Caco-2 (cell line): ENCODE measurements at regions not wholly inside any gene's neighbourhood (a gene's known extent, or its start where the extent isn't known, plus 50 kb on each side); places are given as distances from the start of the nearest gene placed in this dataset.

ENCODE experiments used
- BruUV-seq: library from RNA; stranded (reverse); fragments of 400-500 nt; replicated peaks from 2 replicates; lab custom pipeline; 2021; lab: Mats Ljungman, UMichigan
- CTCF ChIA-PET: fragments of 300-600 bp; sonication (Branson Sonifier 250); formaldehyde crosslinking; loops from one replicate; lab custom pipeline; 2022; ENCODE audit warnings: antibody characterized with exemption; lab: Charles Lee
- POLR2A ChIA-PET: fragments of 300-600 bp; sonication (Branson Sonifier 250); formaldehyde crosslinking; loops from one replicate; lab custom pipeline; 2022; ENCODE audit warnings: antibody characterized with exemption; lab: Charles Lee
- DNase-seq, 2 experiments: peaks; one replicate each; pipeline versions ENCODE4 v3.0.0 to v3.0.0-alpha.2; 2020 to 2022
- H3K27me3 ChIP-seq: replicated peaks from 2 replicates; pipeline ENCODE4 v1.6.0; 2011; ENCODE audit warnings: low read length; ENCODE audit not compliant: control insufficient read depth, insufficient read depth
- H3K36me3 ChIP-seq: 2 replicates; pipeline ENCODE4 v1.5.1; 2011; ENCODE audit warnings: low read length; ENCODE audit not compliant: control insufficient read depth, insufficient read depth
- H3K4me1 ChIP-seq: fragments of 250-450 bp; sonication (Bioruptor Pico); 2 replicates; pipeline ENCODE4 v1.5.1; 2020; ENCODE audit warnings: mild to moderate bottlenecking
- H3K4me3 ChIP-seq: 2 replicates; pipeline ENCODE4 v1.5.1; 2011; ENCODE audit warnings: low read depth, mild to moderate bottlenecking, control low read depth, low read length
- H3K9me3 ChIP-seq: fragments of 250-450 bp; sonication (Bioruptor Pico); 2 replicates; pipeline ENCODE4 v1.5.1; 2020; ENCODE audit warnings: mild to moderate bottlenecking, moderate library complexity
- H3K27ac Mint-ChIP-seq: one replicate; pipeline ENCODE4 v1.8.0; 2022; ENCODE audit warnings: mixed read lengths; ENCODE audit not compliant: unreplicated experiment
- H3K27me3 Mint-ChIP-seq: one replicate; pipeline ENCODE4 v1.8.0; 2022; ENCODE audit warnings: mixed read lengths; ENCODE audit not compliant: insufficient read depth, unreplicated experiment
- H3K36me3 Mint-ChIP-seq: one replicate; pipeline ENCODE4 v1.8.0; 2022; ENCODE audit warnings: mild to moderate bottlenecking, mixed read lengths; ENCODE audit not compliant: insufficient read depth, unreplicated experiment
- H3K4me1 Mint-ChIP-seq: one replicate; pipeline ENCODE4 v1.8.0; 2022; ENCODE audit warnings: low read depth, mixed read lengths; ENCODE audit not compliant: unreplicated experiment
- H3K4me3 Mint-ChIP-seq: one replicate; pipeline ENCODE4 v1.8.0; 2022; ENCODE audit warnings: mild to moderate bottlenecking, moderate library complexity, mixed read lengths; ENCODE audit not compliant: unreplicated experiment
- H3K9me3 Mint-ChIP-seq: one replicate; pipeline ENCODE4 v1.8.0; 2022; ENCODE audit warnings: mixed read lengths; ENCODE audit not compliant: unreplicated experiment
- CTCF ChIP-seq, 2 experiments: fragments of 200-600 bp in 1 of 2; IDR thresholded peaks; 1 replicate in 1 of 2; 2 replicates in 1 of 2; pipeline versions ENCODE4 v1.5.1 to v1.8.0; 2011 to 2022; ENCODE audit warnings: antibody characterized with exemption in 1 of 2, control low read depth in 1 of 2, inconsistent platforms in 1 of 2, low read depth in 1 of 2, low read length in 1 of 2, mild to moderate bottlenecking in 1 of 2, moderate library complexity in 1 of 2; ENCODE audit not compliant: insufficient read depth in 1 of 2, severe bottlenecking in 1 of 2, unreplicated experiment in 1 of 2
- intact Hi-C: fragments of 100-400 bp; cut with micrococcal nuclease; formaldehyde crosslinking; loops from one replicate; pipeline ENCODE4 v1.10.0; 2022; ENCODE audit not compliant: unreplicated experiment

DNA sequence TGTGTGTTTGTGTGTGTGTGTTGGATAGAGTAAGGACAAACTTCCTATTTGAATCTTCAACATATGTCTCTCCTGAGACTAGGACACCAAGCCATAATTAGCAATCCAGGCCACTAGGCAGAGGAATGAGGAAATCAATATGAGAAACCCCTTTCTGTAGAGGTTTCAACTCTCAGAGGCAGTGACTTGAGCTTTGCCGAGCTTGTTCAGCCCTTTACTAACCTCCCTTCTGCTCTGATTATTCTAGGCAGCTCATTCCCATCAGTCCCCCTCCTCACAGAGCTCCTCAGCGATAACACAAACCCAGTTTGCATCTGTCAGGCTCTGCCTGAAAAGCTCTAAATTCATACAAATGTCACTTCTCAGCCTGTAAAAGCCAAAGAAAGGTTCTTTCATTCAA, 1030.3 kb downstream of the CDH8 start:
- Mint-ChIP-seq H3K27ac (no peak overlapping the region), H3K36me3 (no peaks in the 10 kb centered on the region), H3K4me1 (no peaks in the 10 kb centered on the region), H3K9me3 (no peaks in the 10 kb centered on the region), H3K4me3 (no peak overlapping the region), H3K27me3 (peaks cover 8% of the 10 kb centered on the region)
- Histone ChIP-seq H3K27me3 (no peaks in the 10 kb centered on the region), H3K4me3 (no peak overlapping the region), H3K9me3 (no peaks in the 10 kb centered on the region), H3K36me3 (no peaks in the 10 kb centered on the region), H3K4me1 (no peaks in the 10 kb centered on the region)
- BruUV-seq = no TSS peak
- DNase-seq = no peak
- ChIA-PET POLR2A (no interaction called here), CTCF (no interaction called here)
- intact Hi-C loops = no loop called here
- no peak for TF ChIP-seq CTCF (IDR thresholded peaks at IDR 0.05; ENCODE audit: insufficient read depth in 1 of 2, low read depth in 1 of 2, low read length in 1 of 2, severe bottlenecking in 1 of 2, unreplicated experiment in 1 of 2)

DNA sequence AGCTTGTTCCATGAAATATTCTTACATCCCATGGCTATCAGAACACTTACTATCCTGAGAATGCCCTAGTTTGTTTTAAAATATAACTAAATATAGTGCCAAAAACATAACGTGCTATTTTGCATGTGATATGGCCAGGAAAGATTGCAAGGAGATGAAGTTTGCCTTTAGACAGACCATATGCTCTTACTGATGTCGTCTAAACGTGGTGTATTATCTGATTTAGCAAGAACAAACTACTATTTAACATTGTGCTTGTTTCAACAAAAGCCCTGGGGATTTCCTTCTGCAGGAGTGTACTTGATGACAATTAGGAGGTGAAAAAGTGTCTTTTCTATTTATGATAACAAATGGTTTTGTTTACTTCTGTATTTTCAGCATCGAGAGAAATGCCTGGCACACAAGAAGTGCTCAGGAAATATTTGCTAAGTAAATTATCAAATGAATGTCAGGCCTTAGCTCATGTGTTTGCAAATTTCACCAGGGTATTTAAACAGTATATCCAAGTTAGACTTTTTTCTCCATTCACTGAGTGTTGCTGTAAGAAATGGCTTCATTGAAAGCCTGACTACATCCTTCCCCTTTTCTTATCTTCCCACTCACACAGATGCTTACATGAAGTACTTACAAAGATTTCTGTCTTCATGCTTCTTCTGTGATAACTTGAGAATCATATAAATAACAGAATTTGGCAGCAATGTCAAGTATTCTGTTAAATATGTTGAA, 1033.6 kb downstream of the CDH8 start:
- Histone ChIP-seq H3K4me1 (no peaks in the 10 kb centered on the region), H3K36me3 (no peaks in the 10 kb centered on the region), H3K4me3 (no peak overlapping the region), H3K9me3 (no peaks in the 10 kb centered on the region), H3K27me3 (no peaks in the 10 kb centered on the region)
- no peaks in the 10 kb centered on the region for H3K4me1 Mint-ChIP-seq
- TF ChIP-seq CTCF (IDR thresholded peaks at IDR 0.05; ENCODE audit: insufficient read depth in 1 of 2, low read depth in 1 of 2, low read length in 1 of 2, severe bottlenecking in 1 of 2, unreplicated experiment in 1 of 2) = no peak
- no peak overlapping the region for H3K4me3 Mint-ChIP-seq
- BruUV-seq = no TSS peak
- no peaks in the 10 kb centered on the region for H3K36me3 Mint-ChIP-seq
- intact Hi-C loops = no loop called here
- H3K27me3 Mint-ChIP-seq = peaks cover 8% of the 10 kb centered on the region
- no peak for DNase-seq
- CTCF ChIA-PET = interaction anchor here (0.6 kb wide), 1 partner anchor 1124 kb away, joined by 3 read pairs; no protein-coding TSS in a partner anchor
- POLR2A ChIA-PET = no interaction called here
- no peaks in the 10 kb centered on the region for H3K9me3 Mint-ChIP-seq
- H3K27ac Mint-ChIP-seq = no peak overlapping the region

GRCh38 chr16:60991886-60992285, 1044.4 kb downstream of the CDH8 start:
- H3K4me3 ChIP-seq = no peak overlapping the region
- no peaks in the 10 kb centered on the region for H3K4me1 Mint-ChIP-seq
- H3K9me3 Mint-ChIP-seq = no peaks in the 10 kb centered on the region
- no peak overlapping the region for H3K27ac Mint-ChIP-seq
- no peaks in the 10 kb centered on the region for H3K9me3 ChIP-seq
- H3K4me3 Mint-ChIP-seq = no peak overlapping the region
- no peaks in the 10 kb centered on the region for H3K27me3 ChIP-seq
- CTCF ChIA-PET = no interaction called here
- DNase-seq = no peak
- H3K36me3 ChIP-seq = no peaks in the 10 kb centered on the region
- no peaks in the 10 kb centered on the region for H3K4me1 ChIP-seq
- peaks cover 2% of the 10 kb centered on the region for H3K27me3 Mint-ChIP-seq
- no TSS peak for BruUV-seq
- POLR2A ChIA-PET = no interaction called here
- no peak for TF ChIP-seq CTCF (IDR thresholded peaks at IDR 0.05; ENCODE audit: insufficient read depth in 1 of 2, low read depth in 1 of 2, low read length in 1 of 2, severe bottlenecking in 1 of 2, unreplicated experiment in 1 of 2)
- H3K36me3 Mint-ChIP-seq = no peaks in the 10 kb centered on the region
- intact Hi-C loops = no loop called here
